PC-3 (cell line): ENCODE measurements at regions not wholly inside any gene's neighbourhood (a gene's known extent, or its start where the extent isn't known, plus 50 kb on each side); places are given as distances from the start of the nearest gene placed in this dataset.

Experiments
- EZH2 ChIP-seq: fragments of 300-600 bp; sonication (generic); IDR thresholded peaks from one replicate; pipeline ENCODE4 v1.6.1; 2017; ENCODE audit warnings: antibody characterized with exemption, mild to moderate bottlenecking, low read length; ENCODE audit not compliant: unreplicated experiment
- EZH2phosphoT487 ChIP-seq: fragments of 300-600 bp; sonication (generic); IDR thresholded peaks from 2 replicates; pipeline ENCODE4 v1.6.1; 2018; ENCODE audit warnings: mild to moderate bottlenecking, antibody characterized with exemption, low read length, borderline replicate concordance
- TF ChIP-seq, protein P1 (sequence below): fragments of 300-600 bp; sonication (generic); conservative IDR thresholded peaks from 2 replicates; pipeline ENCODE4 v1.5.1; 2017; ENCODE audit warnings: antibody characterized with exemption, low read depth, mild to moderate bottlenecking, low read length

DNA sequence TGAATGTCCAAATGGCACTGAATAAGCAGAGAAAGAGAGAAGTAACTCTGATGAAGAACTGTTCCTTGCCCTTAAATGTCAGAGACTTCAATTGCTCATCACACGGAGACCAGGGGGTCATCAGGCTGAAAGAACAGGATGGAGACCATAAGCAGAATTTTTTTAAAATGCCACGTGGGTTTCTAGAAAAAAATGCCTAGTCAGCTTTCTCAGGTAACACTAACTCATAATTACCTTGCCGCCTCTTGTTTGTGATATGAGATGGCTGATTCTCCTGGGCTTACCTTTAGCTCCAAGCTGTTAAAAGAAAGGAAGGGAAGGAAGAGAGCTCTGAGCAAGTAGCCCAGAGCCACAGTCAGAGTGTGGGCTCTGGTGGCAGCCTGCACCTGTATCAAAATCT lies 372.0 kb downstream of the GPAM start:
- TF ChIP-seq, protein P1, sequence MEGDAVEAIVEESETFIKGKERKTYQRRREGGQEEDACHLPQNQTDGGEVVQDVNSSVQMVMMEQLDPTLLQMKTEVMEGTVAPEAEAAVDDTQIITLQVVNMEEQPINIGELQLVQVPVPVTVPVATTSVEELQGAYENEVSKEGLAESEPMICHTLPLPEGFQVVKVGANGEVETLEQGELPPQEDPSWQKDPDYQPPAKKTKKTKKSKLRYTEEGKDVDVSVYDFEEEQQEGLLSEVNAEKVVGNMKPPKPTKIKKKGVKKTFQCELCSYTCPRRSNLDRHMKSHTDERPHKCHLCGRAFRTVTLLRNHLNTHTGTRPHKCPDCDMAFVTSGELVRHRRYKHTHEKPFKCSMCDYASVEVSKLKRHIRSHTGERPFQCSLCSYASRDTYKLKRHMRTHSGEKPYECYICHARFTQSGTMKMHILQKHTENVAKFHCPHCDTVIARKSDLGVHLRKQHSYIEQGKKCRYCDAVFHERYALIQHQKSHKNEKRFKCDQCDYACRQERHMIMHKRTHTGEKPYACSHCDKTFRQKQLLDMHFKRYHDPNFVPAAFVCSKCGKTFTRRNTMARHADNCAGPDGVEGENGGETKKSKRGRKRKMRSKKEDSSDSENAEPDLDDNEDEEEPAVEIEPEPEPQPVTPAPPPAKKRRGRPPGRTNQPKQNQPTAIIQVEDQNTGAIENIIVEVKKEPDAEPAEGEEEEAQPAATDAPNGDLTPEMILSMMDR = no peak
- TF ChIP-seq EZH2phosphoT487 (no peak), EZH2 (no peak)
